HG03064 (cell line): ENCODE measurements at regions not wholly inside any gene's neighbourhood (a gene's known extent, or its start where the extent isn't known, plus 50 kb on each side); places are given as distances from the start of the nearest gene placed in this dataset.

Experiments used
- ATAC-seq: cut with Tn5 transposase; IDR thresholded peaks from one replicate; pipeline ENCODE4 v1.9.1; 2021; ENCODE audit warnings: low read depth; ENCODE audit not compliant: unreplicated experiment

DNA sequence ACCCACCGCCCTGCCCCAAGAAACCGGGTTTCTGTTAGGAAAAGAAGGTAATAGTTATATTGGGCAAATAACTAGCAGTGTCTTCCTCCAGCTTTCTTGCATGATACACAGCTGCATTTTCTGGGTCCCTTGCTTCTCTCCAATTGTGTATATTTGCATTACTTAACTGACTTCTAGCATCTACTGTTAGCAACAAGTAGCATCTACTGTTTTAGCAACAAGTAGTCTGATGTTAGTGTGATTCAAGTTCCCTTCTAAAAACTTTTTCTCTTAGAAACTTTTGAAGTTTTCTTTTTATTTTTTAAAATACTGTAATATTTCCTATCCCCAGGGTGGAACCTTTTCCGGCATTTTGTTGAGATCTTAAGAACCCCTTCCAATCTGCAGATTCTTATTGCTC, 221.2 kb downstream of the CLIC5 start:
- no peak for ATAC-seq

DNA sequence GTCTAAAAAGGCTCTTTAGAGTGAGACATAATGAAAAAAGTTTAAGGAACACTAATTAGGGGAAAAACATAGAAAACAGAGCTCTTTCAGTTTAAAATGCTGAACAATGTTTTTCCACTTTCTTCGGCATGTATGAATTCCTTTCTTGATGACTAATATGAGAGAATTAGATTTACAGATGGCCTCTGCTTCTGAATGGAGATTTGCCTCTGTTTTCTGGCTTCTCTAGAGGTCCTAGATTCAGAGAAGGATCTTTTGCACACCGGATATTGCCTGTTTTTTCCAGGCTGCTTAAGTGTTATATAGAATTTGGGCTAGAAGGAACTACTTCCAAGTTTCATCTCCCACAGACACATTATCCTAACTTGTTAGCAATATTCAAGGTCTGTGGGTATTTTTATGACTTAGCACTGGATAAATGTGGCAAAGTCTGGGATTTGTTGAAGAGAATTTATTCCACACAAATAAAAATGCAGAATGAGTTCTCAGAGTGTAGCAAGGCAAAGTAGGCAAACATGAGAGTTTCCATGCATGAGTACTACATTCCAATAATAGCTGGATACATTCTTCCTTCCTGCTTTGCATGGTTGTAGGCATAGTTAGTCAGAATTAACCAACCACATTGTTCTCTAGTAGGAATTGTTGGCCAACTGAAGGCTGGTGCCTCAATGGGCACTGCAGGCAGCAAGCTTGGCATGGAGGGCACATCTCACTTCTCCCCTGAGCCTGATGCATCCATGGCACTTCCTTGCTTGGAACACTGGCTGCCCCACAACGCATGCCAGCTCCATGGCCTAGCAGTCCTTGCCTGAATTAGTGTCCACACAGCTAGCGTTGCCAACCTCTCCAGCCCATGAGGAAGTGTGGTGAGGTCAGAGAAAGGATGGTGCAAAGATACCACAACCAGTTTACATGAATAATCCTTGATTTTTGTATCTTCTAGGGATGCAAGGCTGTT, 224.2 kb downstream of the CLIC5 start:
- no peak for ATAC-seq

DNA sequence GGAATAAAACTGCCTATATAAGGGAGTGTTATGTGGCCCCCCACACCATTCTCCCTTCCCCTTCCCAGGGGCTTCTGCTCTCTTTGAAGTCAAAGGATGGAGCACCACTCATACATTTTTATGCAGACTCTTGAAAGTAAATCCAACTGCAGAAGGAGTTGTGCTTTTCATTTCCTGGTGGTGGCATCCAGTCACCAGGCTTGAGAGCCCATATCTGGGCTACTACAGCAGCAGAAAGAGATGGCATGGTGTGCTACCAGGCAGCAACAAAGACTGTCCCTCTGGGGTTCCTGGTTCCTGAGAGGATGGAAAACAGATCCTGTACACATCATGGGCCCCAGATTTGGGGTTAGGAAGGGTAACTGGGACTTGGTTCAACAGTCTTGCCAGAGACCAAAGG, 226.4 kb downstream of the CLIC5 start:
- ATAC-seq, result no peak

DNA sequence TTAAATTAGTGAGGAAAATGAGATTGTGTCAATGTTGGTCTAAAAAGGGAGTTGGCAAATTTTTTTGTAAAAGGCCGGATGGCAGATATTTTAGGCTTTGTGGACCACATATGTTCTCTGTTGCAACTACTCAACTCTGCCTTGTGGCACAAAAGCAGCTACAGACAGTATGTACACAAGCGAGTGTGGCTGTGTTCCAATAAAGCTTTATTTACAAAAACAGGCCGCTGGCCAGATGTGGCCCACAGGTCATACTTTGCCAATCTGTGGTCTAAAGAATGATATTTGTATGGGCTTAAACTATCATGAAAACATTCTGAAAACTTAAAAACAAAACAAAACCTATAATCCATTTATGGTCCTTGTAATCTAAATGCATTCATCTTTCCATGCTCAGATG, 228.3 kb downstream of the CLIC5 start:
- no peak for ATAC-seq

DNA sequence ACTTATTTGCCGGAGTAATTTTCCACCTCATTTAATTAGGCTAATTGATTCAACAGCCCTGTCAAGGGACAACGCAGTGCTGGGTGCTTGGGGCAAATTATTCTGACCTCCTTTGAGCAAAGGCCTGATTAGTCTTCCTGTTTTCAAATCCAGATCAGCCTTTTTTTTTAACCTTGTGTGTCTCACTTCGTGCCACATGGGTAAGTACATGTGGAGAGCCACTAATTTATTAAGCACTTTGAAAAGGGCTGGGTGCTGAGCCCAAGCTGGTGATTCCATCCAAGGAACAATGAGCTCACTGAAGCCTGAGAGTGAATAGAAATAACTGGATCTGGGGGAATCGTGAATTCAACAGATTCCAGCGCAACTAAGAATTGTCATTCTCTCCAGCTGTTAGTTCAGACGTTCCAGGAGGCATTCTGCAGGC, 229.3 kb downstream of the CLIC5 start:
- ATAC-seq, result no peak

DNA sequence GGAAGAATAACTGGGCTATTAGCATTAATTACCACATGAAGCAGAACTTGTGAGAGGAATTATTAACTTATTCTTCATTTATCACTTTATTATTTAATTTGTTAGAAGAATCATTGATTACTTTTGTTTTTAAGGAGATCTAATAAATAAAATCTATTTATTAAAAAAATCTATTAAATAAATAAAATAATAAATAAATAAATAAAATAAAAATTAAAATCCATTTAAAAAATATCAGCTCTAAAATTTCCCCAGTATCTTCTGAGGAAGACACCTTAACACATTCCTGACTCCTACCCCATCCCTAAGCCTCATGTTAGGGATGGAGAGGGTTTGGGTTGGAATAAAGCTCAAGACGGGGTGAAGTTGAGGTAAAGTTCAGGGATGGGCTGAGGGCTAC, 231.4 kb downstream of the CLIC5 start:
- no peak for ATAC-seq

DNA sequence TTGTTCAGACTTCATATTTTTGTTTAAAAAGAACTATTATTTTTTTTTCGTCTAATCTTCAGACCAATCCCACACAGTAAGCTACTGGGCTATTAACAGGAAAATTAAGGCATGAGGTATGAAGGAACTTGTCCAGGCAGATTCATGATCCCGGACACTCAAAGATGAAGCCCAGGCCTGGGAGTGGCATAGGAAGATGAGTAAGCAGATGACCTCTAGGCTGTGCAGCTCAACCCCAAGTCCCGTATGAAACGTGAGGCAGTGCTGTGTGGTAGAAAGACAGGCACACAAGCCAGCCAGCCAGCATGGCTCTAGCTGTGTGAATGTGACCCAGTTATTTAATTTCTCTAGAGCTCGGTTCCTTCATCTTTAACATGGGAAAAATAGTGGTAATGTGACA, 231.9 kb downstream of the CLIC5 start:
- no peak for ATAC-seq

DNA sequence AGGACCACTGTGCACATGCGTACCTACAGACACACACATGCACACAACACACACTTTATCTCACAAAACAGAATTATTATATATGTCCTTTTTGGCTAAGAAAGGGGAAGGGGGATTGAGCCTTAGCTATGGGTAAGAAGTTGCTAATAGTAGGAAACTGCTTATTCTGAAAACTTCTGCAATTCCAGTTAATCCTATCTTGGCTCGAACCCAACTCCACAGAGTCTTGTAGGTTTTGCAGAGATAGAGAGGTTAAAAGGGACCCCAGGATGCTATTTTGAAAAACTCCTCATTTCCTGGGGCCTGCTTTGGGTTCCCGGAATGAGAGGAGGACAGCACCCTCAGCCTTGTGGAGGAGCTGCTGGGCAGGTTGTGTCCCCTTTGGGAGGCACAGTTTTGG, 233.8 kb downstream of the CLIC5 start:
- no peak for ATAC-seq

DNA sequence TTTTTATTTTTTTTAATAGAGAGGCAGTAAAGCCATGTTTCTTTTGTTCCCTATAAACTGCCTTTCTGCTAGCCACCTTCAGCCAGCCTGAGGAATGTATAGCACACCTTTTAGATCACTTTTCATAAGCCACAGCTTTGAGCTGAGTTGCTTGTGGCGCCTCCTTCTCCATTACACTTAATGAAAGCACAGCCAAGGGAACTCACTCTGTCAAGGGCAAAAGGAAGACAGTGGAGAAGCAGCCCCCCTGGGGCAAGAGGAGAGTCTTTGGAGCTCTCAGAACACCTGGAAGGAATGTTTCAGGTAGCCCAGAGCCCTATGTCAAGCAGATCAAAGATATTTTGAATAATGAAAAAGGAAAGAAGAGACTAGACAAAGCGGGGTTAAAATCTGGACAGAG, 235.1 kb downstream of the CLIC5 start:
- no peak for ATAC-seq

DNA sequence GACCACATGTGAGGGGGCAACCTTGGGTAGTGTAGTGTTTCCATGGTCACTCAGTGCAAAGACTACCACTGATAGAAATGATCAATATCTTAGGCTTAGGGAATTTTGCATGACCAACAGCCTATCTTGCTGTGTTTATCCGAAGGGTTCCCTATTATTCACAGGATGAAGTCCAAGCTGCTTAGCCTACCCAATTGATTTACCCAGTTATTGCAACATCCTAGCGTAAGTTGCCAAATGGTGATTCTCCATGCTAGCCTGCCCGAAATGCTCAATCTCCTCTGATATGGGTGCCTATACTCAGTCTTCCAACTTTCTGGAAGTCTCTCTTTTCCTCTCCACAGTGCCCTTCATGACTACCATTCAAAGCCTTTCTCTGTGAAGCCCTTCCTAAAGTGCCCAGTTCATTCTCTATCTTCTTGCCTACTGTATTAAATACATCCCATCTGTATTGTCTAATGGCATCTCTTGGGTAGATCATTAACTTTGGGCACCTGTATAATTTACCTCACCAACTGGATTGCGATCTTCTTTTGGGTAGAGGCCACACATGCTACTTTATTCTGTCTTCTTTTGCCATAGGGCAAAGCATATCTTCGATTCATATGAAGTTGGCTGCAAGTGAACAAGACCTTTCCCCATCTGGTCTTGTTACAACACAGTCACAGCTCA, 240.5 kb downstream of the CLIC5 start:
- no peak for ATAC-seq

DNA sequence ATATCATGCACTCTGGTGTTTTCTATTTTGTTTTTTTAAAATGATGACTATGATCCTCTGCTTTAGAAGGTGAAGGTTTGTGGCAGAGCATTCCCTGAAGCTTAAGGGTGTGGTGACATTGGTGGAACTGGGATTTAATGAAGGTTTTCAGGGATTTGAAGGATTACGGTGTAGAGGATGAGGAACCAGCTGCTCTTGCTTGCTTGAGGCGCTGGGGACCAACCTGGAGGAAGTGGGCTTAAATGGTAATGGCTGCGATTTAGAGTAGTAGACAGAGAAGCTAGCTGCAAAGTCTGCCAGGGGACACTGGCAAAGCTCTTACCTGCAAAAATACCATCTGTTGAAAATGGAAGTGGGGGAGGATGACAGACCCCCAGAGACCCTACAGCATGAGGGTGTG, 241.8 kb downstream of the CLIC5 start:
- ATAC-seq, result no peak

DNA sequence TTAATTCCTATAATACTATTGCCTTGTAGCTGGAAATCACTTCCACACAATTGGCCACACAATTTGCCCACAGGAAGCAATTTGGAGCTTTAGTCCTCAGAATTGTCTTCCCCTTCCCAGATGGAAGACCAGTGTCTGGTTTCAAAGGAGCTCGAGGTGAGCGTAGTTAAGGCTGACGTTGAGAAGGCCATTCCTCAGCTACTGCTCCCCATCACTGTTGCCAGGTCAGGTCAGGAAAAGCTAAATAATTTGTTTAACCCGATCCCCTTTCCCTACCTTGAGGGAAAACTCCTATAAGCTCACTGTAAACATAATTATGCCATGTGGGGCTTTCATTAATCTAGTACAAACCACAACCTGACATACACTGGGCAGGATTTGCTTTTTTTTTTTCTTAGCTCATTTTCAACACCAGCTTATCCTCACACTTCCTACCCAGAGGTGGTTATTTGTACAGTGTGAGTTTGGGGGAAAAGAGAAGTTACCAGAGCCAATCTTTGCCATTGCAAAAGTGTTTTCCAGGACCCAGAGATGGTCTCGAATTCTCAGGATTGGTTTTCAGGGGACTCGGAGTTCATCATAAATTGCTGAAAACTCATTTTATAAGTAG, 242.7 kb downstream of the CLIC5 start:
- ATAC-seq, result no peak

DNA sequence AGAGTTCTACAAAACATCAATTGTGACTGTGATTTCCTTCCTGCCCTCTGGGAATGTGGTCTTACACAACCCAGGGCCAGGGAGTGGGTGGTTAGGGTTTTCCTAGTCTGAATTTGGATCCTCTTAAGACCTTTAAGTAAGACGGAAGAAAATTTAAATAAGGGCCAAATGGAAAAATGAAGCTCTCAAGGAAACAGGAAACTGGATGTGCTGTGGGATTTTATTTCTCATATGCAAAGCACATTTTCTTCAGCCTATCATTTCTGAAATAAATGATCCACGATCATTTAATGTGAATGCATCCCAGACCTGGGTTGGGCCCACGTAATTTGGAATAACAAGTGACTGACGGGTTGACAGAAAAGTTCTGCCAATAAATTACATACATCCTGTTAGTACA, 243.6 kb downstream of the CLIC5 start:
- ATAC-seq, result no peak

DNA sequence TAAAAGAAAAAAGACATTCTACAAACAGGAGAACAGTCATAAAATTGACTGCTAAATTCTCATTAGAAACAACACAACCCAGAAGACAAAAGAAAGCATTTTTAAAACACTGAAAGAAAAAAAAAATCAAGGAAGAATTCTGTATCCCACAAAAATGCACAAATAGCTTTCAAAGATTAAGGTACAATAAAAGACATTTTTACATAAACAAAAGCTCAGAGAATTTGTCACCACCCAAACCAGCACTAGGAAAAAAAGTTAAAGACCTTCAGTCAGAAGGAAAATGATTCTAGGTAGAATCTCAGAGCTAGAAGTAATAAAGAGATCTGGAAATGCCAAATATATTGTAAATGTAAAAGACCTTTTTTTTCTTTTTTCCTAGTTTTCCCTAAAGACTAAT, 252.4 kb downstream of the CLIC5 start:
- ATAC-seq, result no peak

DNA sequence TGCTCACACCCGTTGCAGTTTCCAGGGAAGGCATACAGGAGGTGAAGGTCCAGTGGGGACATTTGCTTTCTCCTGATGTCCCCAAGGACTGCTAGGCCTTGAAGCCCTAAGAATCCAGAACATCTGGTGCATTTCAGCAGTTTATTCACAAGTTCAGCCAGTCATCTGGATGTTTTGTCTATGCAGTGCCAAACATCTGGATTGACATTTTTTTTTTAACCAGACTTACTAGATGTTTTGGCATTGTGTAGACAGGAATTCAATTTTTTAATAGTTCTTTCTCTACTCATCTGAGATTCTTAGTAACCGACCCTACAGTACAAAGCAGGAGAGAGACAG, 256.2 kb downstream of the CLIC5 start:
- no peak for ATAC-seq

DNA sequence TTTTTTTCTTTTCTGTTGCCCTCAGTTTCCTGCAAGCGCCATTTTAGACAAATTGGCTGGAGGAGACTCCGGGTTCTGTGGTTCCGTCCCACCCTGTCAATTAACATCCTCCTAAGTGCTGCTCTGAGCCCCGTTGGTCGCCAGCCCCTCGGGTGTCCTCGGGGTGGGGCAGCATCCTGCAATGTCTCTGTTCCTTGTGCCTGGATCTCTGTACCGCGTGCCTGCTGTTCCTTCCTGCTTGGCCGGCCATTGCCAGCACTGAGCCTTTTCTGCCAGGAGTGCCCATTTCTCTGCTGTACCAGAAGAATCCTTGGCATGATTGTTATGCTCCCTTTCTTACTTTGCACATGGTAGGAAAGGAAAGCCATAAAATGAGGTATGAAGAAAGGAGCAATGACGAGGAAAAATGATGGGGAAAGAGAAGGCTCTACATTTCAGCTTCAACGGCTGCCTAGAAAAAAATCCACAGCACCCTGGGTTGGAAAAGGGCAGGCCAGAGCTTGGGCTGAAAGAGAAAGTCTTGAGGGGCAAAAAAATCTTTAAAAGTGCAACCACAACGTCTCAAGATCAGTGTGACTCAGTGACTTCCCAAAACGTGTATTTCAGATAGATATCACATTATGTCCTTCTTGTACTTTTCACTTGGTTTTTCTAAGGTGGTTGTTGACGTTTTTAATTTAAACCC, 256.7 kb downstream of the CLIC5 start:
- no peak for ATAC-seq

DNA sequence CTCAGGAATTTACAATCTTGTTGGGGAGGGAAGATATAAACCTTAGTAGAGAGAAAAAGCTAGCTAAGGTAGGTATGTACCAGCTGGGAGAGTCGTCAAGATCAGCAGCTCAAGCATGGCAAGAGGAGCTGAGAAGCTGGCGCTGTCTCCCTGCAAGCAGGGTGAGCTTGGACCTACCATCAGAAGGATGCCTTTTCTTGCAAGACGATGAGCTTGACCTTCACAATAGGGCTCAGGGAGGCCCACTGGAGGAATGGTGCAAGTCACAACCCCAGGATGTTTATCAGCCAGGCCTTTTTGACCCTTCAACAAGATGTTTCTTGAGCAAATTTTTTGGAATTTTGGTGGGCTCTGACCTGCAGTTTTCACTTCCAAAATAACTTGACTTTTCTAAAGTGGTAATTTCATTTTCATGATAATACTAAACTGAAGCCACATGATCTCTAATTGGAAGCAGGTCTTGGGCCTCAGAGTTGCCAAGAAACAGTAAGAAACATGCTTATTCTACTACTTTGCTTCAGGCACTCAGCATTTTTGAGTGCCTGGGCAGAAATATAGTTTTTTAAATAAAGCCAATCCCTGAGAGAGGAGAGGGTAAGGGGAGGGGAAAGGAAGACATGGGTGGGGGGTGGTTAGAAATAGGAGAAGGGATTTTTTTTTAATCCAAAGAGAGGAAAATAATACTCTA, 258.1 kb downstream of the CLIC5 start:
- no peak for ATAC-seq

DNA sequence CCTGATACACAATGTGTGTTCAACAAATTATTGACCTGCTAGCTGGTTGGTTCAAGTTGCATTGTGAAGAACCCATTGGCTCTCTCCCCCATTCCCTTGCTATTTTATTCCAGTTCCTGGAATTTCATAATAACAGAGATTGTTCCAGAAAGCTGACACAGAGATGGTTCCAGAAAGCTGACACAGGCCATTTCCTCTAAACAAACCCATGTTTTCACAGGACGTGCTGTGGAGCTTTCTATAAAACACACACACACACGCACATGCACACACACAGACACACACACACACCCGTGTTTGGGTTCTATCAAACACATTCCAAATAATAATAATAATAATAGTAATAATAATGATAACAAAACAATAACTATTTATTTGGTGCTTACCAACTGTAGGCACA, 259.1 kb downstream of the CLIC5 start:
- no peak for ATAC-seq

DNA sequence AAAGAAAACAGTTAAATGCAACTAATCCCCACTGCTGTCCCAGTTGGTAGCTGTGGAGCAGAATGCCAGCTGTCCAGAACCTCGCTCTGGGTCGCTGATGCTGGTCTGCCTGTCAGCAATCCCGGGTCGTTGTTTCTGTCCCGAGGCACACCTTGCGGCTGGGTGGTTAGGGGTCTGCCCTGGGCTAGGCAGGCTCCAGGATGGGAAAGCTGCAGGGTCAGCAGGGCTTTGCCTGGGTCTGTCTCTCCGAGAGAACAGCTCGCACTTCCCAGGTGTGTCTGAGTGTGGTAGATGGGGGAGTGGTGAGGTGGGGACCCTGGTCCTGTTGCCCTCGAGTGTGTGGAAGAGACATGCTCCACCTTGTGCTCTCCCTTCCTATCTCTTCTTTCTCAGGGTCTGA, 261.2 kb downstream of the CLIC5 start:
- no peak for ATAC-seq

DNA sequence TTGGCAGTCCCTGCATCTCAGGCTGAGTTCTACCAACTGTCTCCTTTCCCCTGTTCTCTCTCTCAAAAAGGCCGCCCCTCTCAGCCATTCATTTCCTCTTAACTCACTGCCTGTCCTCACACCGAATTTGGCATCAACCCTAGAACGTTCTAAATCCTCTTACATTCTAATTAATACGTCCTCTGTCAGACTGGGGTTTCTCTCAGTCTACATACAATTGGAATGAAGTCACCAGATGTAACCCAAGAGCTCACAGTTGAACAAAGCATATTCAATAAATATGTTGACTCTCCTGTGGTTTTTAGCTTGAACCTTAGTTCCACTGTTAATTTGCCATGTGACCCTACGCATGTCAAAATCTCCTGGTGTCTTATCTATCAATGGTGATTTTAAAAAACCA, 269.6 kb downstream of the CLIC5 start:
- no peak for ATAC-seq
